ENCODE measurements at regions not wholly inside any gene's neighbourhood (a gene's known extent, or its start where the extent isn't known, plus 50 kb on each side); places are given as distances from the start of the nearest gene placed in this dataset.

DNA sequence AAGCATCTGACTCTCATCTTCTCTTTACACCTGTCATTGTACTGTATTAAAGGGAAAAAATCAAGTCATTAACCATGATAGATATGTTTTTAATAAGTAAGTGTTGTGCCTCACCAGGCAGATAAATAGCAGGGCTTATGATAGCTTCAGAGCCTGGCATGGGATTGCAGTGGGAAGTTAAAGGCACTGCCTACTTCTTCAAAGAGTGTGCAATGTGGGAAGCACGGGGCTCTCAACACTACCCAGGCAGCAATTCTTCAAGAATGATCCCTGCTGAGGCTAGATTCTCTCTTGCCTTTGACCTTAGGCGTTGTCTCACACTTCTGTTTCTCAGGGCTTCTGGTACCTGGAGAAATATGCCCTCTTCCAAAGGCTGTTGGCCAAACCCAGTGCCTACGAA lies 297.3 kb downstream of the MAF start:
- POLR2A ChIA-PET, result no interaction called here
- no peaks in the 10 kb centered on the region for H3K9me3 Mint-ChIP-seq
- ATAC-seq (no peak), DNase-seq (ENCODE audit: low spot score) (no peak)
- no peaks in the 10 kb centered on the region for H3K36me3 Mint-ChIP-seq
- no peak overlapping the region for H3K4me3 Mint-ChIP-seq
- CTCF ChIA-PET, result interaction anchor here (1.7 kb wide), 1 partner anchor 31 kb away, joined by 5 read pairs; no protein-coding TSS in a partner anchor
- H3K4me1 Mint-ChIP-seq, result peaks cover 36% of the 10 kb centered on the region
- TF ChIP-seq ELF4 (CRISPR knock-in tag; IDR thresholded peaks at IDR 0.05; ENCODE audit: low read depth), result no peak
- TF ChIP-seq NFE2L1 (CRISPR knock-in tag; IDR thresholded peaks at IDR 0.05), result no peak
- TF ChIP-seq, protein P1, sequence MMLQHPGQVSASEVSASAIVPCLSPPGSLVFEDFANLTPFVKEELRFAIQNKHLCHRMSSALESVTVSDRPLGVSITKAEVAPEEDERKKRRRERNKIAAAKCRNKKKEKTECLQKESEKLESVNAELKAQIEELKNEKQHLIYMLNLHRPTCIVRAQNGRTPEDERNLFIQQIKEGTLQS (CRISPR knock-in tag; conservative IDR thresholded peaks at IDR 0.05), result no peak
- TF ChIP-seq ZNF423 (CRISPR knock-in tag; IDR thresholded peaks at IDR 0.05), result no peak
- TF ChIP-seq FOXP1 (CRISPR knock-in tag; IDR thresholded peaks at IDR 0.05; ENCODE audit: borderline replicate concordance), result no peak
- no peak for TF ChIP-seq ATF1 (CRISPR knock-in tag; IDR thresholded peaks at IDR 0.05)
- TF ChIP-seq TEAD1 (CRISPR knock-in tag; IDR thresholded peaks at IDR 0.05), result no peak
- no peak for TF ChIP-seq RORB (CRISPR knock-in tag; IDR thresholded peaks at IDR 0.05)
- TF ChIP-seq CDX4 (CRISPR knock-in tag; IDR thresholded peaks at IDR 0.05; ENCODE audit: borderline replicate concordance), result no peak
- no peak for TF ChIP-seq ZBTB21 (CRISPR knock-in tag; IDR thresholded peaks at IDR 0.05; ENCODE audit: borderline replicate concordance)
- TF ChIP-seq MLX (CRISPR knock-in tag; IDR thresholded peaks at IDR 0.05), result no peak
- H3K27me3 Mint-ChIP-seq (ENCODE audit: low read depth), result no peaks in the 10 kb centered on the region; the same call in 1 of the 2 replicates
- H3K27ac Mint-ChIP-seq, result no peak overlapping the region

DNA sequence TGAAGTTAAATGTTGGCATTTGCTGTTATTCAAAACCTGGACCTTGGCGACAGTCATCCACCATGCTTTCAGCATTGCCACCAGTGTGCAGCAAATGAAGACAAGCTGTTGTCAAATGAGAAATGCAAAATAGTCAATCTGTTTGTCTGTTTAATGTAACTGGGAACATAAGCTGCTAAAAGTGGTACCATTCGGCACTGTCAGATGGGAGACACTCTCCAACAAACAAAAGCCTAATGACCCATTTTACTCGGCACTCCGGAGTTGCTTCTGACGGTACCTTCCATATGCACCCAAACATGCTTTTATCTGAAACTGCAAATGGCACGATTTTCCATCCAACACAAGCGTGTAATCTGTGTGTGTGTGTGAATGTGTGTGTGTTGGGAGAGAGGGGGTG lies 297.8 kb downstream of the MAF start:
- Mint-ChIP-seq H3K27me3 (ENCODE audit: low read depth) (no peaks in the 10 kb centered on the region; the same call in 1 of the 2 replicates), H3K4me1 (peaks cover 41% of the 10 kb centered on the region), H3K9me3 (no peaks in the 10 kb centered on the region), H3K4me3 (no peak overlapping the region), H3K27ac (no peak overlapping the region), H3K36me3 (no peaks in the 10 kb centered on the region)
- TF ChIP-seq, protein P2, sequence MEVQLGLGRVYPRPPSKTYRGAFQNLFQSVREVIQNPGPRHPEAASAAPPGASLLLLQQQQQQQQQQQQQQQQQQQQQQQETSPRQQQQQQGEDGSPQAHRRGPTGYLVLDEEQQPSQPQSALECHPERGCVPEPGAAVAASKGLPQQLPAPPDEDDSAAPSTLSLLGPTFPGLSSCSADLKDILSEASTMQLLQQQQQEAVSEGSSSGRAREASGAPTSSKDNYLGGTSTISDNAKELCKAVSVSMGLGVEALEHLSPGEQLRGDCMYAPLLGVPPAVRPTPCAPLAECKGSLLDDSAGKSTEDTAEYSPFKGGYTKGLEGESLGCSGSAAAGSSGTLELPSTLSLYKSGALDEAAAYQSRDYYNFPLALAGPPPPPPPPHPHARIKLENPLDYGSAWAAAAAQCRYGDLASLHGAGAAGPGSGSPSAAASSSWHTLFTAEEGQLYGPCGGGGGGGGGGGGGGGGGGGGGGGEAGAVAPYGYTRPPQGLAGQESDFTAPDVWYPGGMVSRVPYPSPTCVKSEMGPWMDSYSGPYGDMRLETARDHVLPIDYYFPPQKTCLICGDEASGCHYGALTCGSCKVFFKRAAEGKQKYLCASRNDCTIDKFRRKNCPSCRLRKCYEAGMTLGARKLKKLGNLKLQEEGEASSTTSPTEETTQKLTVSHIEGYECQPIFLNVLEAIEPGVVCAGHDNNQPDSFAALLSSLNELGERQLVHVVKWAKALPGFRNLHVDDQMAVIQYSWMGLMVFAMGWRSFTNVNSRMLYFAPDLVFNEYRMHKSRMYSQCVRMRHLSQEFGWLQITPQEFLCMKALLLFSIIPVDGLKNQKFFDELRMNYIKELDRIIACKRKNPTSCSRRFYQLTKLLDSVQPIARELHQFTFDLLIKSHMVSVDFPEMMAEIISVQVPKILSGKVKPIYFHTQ (CRISPR knock-in tag; IDR thresholded peaks at IDR 0.05), result no peak
- TF ChIP-seq RORB (CRISPR knock-in tag; IDR thresholded peaks at IDR 0.05) (no peak), JUN (CRISPR knock-in tag; IDR thresholded peaks at IDR 0.05) (no peak)
- no peak for DNase-seq (ENCODE audit: low spot score)
- ChIA-PET POLR2A (no interaction called here), CTCF (interaction anchor here (1.7 kb wide), 1 partner anchor 32 kb away, joined by 5 read pairs; no protein-coding TSS in a partner anchor)
- no peak for ATAC-seq

DNA sequence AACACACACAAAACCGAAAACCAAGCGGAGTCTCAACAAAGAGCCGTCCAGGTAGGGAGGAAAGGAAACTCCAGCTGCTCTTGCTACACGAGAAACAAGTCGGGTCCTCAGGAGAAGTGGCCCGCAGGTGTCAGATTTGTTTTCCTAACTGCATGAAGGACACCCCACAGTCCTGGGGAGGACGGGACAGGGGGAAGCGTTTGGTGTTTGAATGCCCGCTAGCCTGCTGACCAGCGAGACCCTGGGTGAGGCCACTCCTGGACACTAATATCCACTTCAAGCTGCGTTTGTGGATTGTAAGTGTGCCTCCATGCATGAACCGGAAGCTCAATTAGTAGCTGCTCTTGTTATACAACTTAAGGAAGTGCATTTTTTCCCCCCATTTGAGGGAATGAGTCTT lies 299.5 kb downstream of the MAF start:
- ChIA-PET POLR2A (interaction anchor here (0.6 kb wide), 1 partner anchor 534 kb away, joined by 3 read pairs; no protein-coding TSS in a partner anchor), CTCF (interaction anchor here (0.8 kb wide), 1 partner anchor 33 kb away, joined by 7 read pairs; no protein-coding TSS in a partner anchor)
- H3K4me1 Mint-ChIP-seq, result peaks cover 54% of the 10 kb centered on the region
- peak overlapping the region; percentile 91 for H3K27ac Mint-ChIP-seq
- H3K36me3 Mint-ChIP-seq, result no peaks in the 10 kb centered on the region
- H3K9me3 Mint-ChIP-seq, result no peaks in the 10 kb centered on the region
- no peak for TF ChIP-seq CREB1 (CRISPR knock-in tag; IDR thresholded peaks at IDR 0.05)
- no peak for TF ChIP-seq SOX15 (CRISPR knock-in tag; IDR thresholded peaks at IDR 0.05)
- TF ChIP-seq IRF2 (CRISPR knock-in tag; IDR thresholded peaks at IDR 0.05; ENCODE audit: borderline replicate concordance, low read depth), result no peak
- no peak for TF ChIP-seq MAX (CRISPR knock-in tag; IDR thresholded peaks at IDR 0.05)
- H3K27me3 Mint-ChIP-seq (ENCODE audit: low read depth), result no peaks in the 10 kb centered on the region; the same call in none of the 2 replicates
- ATAC-seq (no peak), DNase-seq (ENCODE audit: low spot score) (no peak)
- peak overlapping the region; percentile 32 for H3K4me3 Mint-ChIP-seq
